Astrocyte of the hippocampus (primary cell): ENCODE measurements at regions not wholly inside any gene's neighbourhood (a gene's known extent, or its start where the extent isn't known, plus 50 kb on each side); places are given as distances from the start of the nearest gene placed in this dataset.
"Not testable (repeated sequence)": the region's sequence is repeated elsewhere in the genome, so short reads cannot be mapped to it uniquely, and the experiment has no call there.

Source experiments
- DNase-seq: peaks from one replicate; pipeline ENCODE4 v3.0.0; 2011; ENCODE audit warnings: low read depth, low spot score

GRCh38 chr7:12004581-12004980 lies 172.6 kb upstream of the THSD7A start:
- no peak for DNase-seq

- no peak for DNase-seq
These were observed 175.6 kb upstream of the THSD7A start for GRCh38 chr7:12007576-12007975.

- DNase-seq = no peak
These were observed 182.0 kb upstream of the THSD7A start for GRCh38 chr7:12013983-12014382.

- DNase-seq = no peak
These were observed 184.4 kb upstream of the THSD7A start for GRCh38 chr7:12016439-12016838.

- no peak for DNase-seq
These were observed 185.0 kb upstream of the THSD7A start for GRCh38 chr7:12017046-12017445.

GRCh38 chr7:12022011-12022410 lies 189.1 kb upstream of the TMEM106B start:
- DNase-seq = not testable (repeated sequence)

- DNase-seq = no peak
These were observed 185.8 kb upstream of the TMEM106B start for GRCh38 chr7:12025246-12025645.

GRCh38 chr7:12028508-12028907 lies 182.6 kb upstream of the TMEM106B start:
- peak; percentile 55 for DNase-seq

GRCh38 chr7:12030116-12030515 lies 181.0 kb upstream of the TMEM106B start:
- peak; percentile 57 for DNase-seq

- no peak for DNase-seq
These were observed 179.9 kb upstream of the TMEM106B start for GRCh38 chr7:12031186-12031585.

GRCh38 chr7:12031638-12032037 lies 179.5 kb upstream of the TMEM106B start:
- DNase-seq = peak; percentile 45

- peak; percentile 26 for DNase-seq
These were observed 178.9 kb upstream of the TMEM106B start for GRCh38 chr7:12032146-12032545.

- peak; percentile 21 for DNase-seq
These were observed 167.6 kb upstream of the TMEM106B start for GRCh38 chr7:12043457-12043856.

GRCh38 chr7:12052211-12052610 lies 158.9 kb upstream of the TMEM106B start:
- no peak for DNase-seq

- no peak for DNase-seq
These were observed 157.5 kb upstream of the TMEM106B start for GRCh38 chr7:12053561-12053960.

GRCh38 chr7:12054830-12055229 lies 156.3 kb upstream of the TMEM106B start:
- DNase-seq = no peak

GRCh38 chr7:12056381-12056780 lies 154.7 kb upstream of the TMEM106B start:
- no peak for DNase-seq

GRCh38 chr7:12056977-12057376 lies 154.1 kb upstream of the TMEM106B start:
- no peak for DNase-seq

GRCh38 chr7:12062062-12062461 lies 149.0 kb upstream of the TMEM106B start:
- no peak for DNase-seq

- no peak for DNase-seq
These were observed 146.4 kb upstream of the TMEM106B start for GRCh38 chr7:12064586-12065127.

GRCh38 chr7:12066004-12066403 lies 145.1 kb upstream of the TMEM106B start:
- no peak for DNase-seq

- DNase-seq = no peak
These were observed 144.6 kb upstream of the TMEM106B start for GRCh38 chr7:12066521-12066920.

- DNase-seq = peak; percentile 80
These were observed 143.8 kb upstream of the TMEM106B start for GRCh38 chr7:12067156-12067831.

GRCh38 chr7:12069757-12070156 lies 141.3 kb upstream of the TMEM106B start:
- DNase-seq = no peak
